ENCODE measurements at regions not wholly inside any gene's neighbourhood (a gene's known extent, or its start where the extent isn't known, plus 50 kb on each side); places are given as distances from the start of the nearest gene placed in this dataset.
A peak's percentile ranks its signal among the peaks of the same experiment; 100 is the strongest.
"Not testable (repeated sequence)": the region's sequence is repeated elsewhere in the genome, so short reads cannot be mapped to it uniquely, and the experiment has no call there.

GRCh38 chr3:152658977-152659720 lies 175.8 kb upstream of the P2RY1 start:
- DNase-seq (ENCODE audit: low read depth in 2 of 3, low spot score in 2 of 3) = peak in 1 of 3 donors; percentile 57

GRCh38 chr3:152662157-152662556 lies 172.8 kb upstream of the P2RY1 start:
- DNase-seq (ENCODE audit: low read depth in 2 of 3, low spot score in 2 of 3) = no peak

GRCh38 chr3:152664766-152665165 lies 170.2 kb upstream of the P2RY1 start:
- DNase-seq (ENCODE audit: low read depth in 2 of 3, low spot score in 2 of 3) = no peak

GRCh38 chr3:152667267-152667666 lies 167.7 kb upstream of the P2RY1 start:
- DNase-seq (ENCODE audit: low read depth in 2 of 3, low spot score in 2 of 3) = no peak

- DNase-seq (ENCODE audit: low read depth in 2 of 3, low spot score in 2 of 3) = no peak
These were observed 165.4 kb upstream of the P2RY1 start for GRCh38 chr3:152669560-152669959.

- peak in 1 of 3 donors; percentile 57 for DNase-seq (ENCODE audit: low read depth in 2 of 3, low spot score in 2 of 3)
These were observed 163.2 kb upstream of the P2RY1 start for GRCh38 chr3:152671446-152672319.

- no peak for DNase-seq (ENCODE audit: low read depth in 2 of 3, low spot score in 2 of 3)
These were observed 162.6 kb upstream of the P2RY1 start for GRCh38 chr3:152672320-152672649.

- DNase-seq (ENCODE audit: low read depth in 2 of 3, low spot score in 2 of 3) = no peak
These were observed 158.0 kb upstream of the P2RY1 start for GRCh38 chr3:152676810-152677379.

GRCh38 chr3:152677491-152677890 lies 157.4 kb upstream of the P2RY1 start:
- DNase-seq (ENCODE audit: low read depth in 2 of 3, low spot score in 2 of 3) = no peak

GRCh38 chr3:152682477-152682876 lies 152.5 kb upstream of the P2RY1 start:
- no peak for DNase-seq (ENCODE audit: low read depth in 2 of 3, low spot score in 2 of 3)

- DNase-seq (ENCODE audit: low read depth in 2 of 3, low spot score in 2 of 3) = no peak
These were observed 151.4 kb upstream of the P2RY1 start for GRCh38 chr3:152683521-152683999.

- DNase-seq (ENCODE audit: low read depth in 2 of 3, low spot score in 2 of 3) = no peak
These were observed 150.7 kb upstream of the P2RY1 start for GRCh38 chr3:152684279-152684678.

- DNase-seq (ENCODE audit: low read depth in 2 of 3, low spot score in 2 of 3) = no peak
These were observed 146.6 kb upstream of the P2RY1 start for GRCh38 chr3:152688313-152688712.

GRCh38 chr3:152692326-152692725 lies 142.6 kb upstream of the P2RY1 start:
- not testable (repeated sequence) for DNase-seq (ENCODE audit: low read depth in 2 of 3, low spot score in 2 of 3)

- not testable (repeated sequence) for DNase-seq (ENCODE audit: low read depth in 2 of 3, low spot score in 2 of 3)
These were observed 141.2 kb upstream of the P2RY1 start for GRCh38 chr3:152693521-152694250.

GRCh38 chr3:152695840-152696239 lies 139.1 kb upstream of the P2RY1 start:
- no peak for DNase-seq (ENCODE audit: low read depth in 2 of 3, low spot score in 2 of 3)

GRCh38 chr3:152696962-152697361 lies 138.0 kb upstream of the P2RY1 start:
- no peak for DNase-seq (ENCODE audit: low read depth in 2 of 3, low spot score in 2 of 3)

- DNase-seq (ENCODE audit: low read depth in 2 of 3, low spot score in 2 of 3) = no peak
These were observed 131.6 kb upstream of the P2RY1 start for GRCh38 chr3:152703245-152703890.

GRCh38 chr3:152706991-152707713 lies 127.8 kb upstream of the P2RY1 start:
- DNase-seq (ENCODE audit: low read depth in 2 of 3, low spot score in 2 of 3) = peak in 1 of 3 donors; percentile 22

GRCh38 chr3:152709659-152710058 lies 125.3 kb upstream of the P2RY1 start:
- DNase-seq (ENCODE audit: low read depth in 2 of 3, low spot score in 2 of 3) = no peak

Data from hematopoietic multipotent progenitor cell (in vitro differentiated cells).